HEK293 (cell line): ENCODE measurements at regions not wholly inside any gene's neighbourhood (a gene's known extent, or its start where the extent isn't known, plus 50 kb on each side); places are given as distances from the start of the nearest gene placed in this dataset.

ENCODE experiments used
- CTCF ChIP-seq: fragments of 450-650 bp; formaldehyde crosslinking; IDR thresholded peaks from 2 replicates; pipeline ENCODE4 v1.5.1; 2016; ENCODE audit warnings: missing biosample characterization, missing genetic modification characterization
- ZEB2 ChIP-seq: fragments of 450-650 bp; formaldehyde crosslinking; IDR thresholded peaks from 2 replicates; pipeline ENCODE4 v1.5.1; 2016; ENCODE audit warnings: missing biosample characterization, missing genetic modification characterization
- ZNF114 ChIP-seq: fragments of 450-650 bp; formaldehyde crosslinking; IDR thresholded peaks from 2 replicates; pipeline ENCODE4 v1.5.0; 2017; ENCODE audit warnings: missing biosample characterization, missing genetic modification characterization

- TF ChIP-seq ZNF114 (tag by site-specific recombination) (no peak), CTCF (tag by site-specific recombination) (no peak), ZEB2 (tag by site-specific recombination) (no peak)
Observed at GRCh38 chr2:107698861-107699260, 127.8 kb upstream of the RGPD4 start.
